CD4-positive, alpha-beta memory T cell (primary cell): ENCODE measurements at regions not wholly inside any gene's neighbourhood (a gene's known extent, or its start where the extent isn't known, plus 50 kb on each side); places are given as distances from the start of the nearest gene placed in this dataset.
"Not testable (repeated sequence)": the region's sequence is repeated elsewhere in the genome, so short reads cannot be mapped to it uniquely, and the experiment has no call there.

Experiments used
- CTCF ChIA-PET: fragments of 350-600 bp; sonication (Branson Sonifier 250); formaldehyde crosslinking; loops from one replicate; lab custom pipeline; 2021; ENCODE audit warnings: inconsistent platforms; ENCODE audit not compliant: partially characterized antibody; lab: Charles Lee
- POLR2A ChIA-PET: fragments of 350-600 bp; sonication (Branson Sonifier 250); formaldehyde crosslinking; loops from one replicate; lab custom pipeline; 2021; ENCODE audit not compliant: partially characterized antibody; lab: Charles Lee
- DNase-seq, 5 donors: peaks; one replicate each; pipeline versions ENCODE4 v3.0.0 to v3.0.0-alpha.2; 2020 to 2022; ENCODE audit warnings: mixed read lengths in 1 of 5
- H3K27ac ChIP-seq: one replicate; pipeline ENCODE4 v1.7.0; 2013; ENCODE audit warnings: low read depth, low read length
- H3K27me3 ChIP-seq: 2 replicates; pipeline ENCODE4 v1.7.0; 2013; ENCODE audit warnings: mild to moderate bottlenecking, low read length, moderate library complexity; ENCODE audit not compliant: insufficient read depth
- H3K36me3 ChIP-seq: 2 replicates; pipeline ENCODE4 v1.7.0; 2013; ENCODE audit warnings: mild to moderate bottlenecking, low read length, moderate library complexity; ENCODE audit not compliant: insufficient read depth
- H3K4me1 ChIP-seq: 2 replicates; pipeline ENCODE4 v1.7.0; 2013; ENCODE audit warnings: mild to moderate bottlenecking, low read length, moderate library complexity; ENCODE audit not compliant: insufficient read depth
- H3K4me3 ChIP-seq, 2 donors: one replicate each; pipeline ENCODE4 v1.7.0; 2013; ENCODE audit warnings: low read length in 2 of 2, mild to moderate bottlenecking in 1 of 2
- H3K9me3 ChIP-seq, 2 donors: one replicate each; pipeline ENCODE4 v1.7.0; 2013; ENCODE audit warnings: low read length in 2 of 2, control low read depth in 1 of 2; ENCODE audit not compliant: control insufficient read depth in 1 of 2
- H3K27ac Mint-ChIP-seq, 7 donors: one replicate each; pipeline ENCODE4 v1.8.0; 2020 to 2021; ENCODE audit warnings: mixed read lengths in 7 of 7, mild to moderate bottlenecking in 6 of 7, inconsistent platforms in 3 of 7, moderate library complexity in 3 of 7
- H3K27me3 Mint-ChIP-seq, 2 donors: one replicate each; pipeline ENCODE4 v1.8.0; 2020 to 2021; ENCODE audit warnings: mixed read lengths in 2 of 2
- H3K36me3 Mint-ChIP-seq, 2 donors: one replicate each; pipeline ENCODE4 v1.8.0; 2020 to 2021; ENCODE audit warnings: mixed read lengths in 2 of 2, inconsistent platforms in 1 of 2, mild to moderate bottlenecking in 1 of 2
- H3K4me1 Mint-ChIP-seq, 4 donors: one replicate each; pipeline ENCODE4 v1.8.0; 2020 to 2021; ENCODE audit warnings: mixed read lengths in 4 of 4, mild to moderate bottlenecking in 1 of 4
- H3K4me3 Mint-ChIP-seq, 8 donors: one replicate each; pipeline ENCODE4 v1.8.0; 2020 to 2021; ENCODE audit warnings: mixed read lengths in 8 of 8, mild to moderate bottlenecking in 7 of 8, moderate library complexity in 6 of 8, inconsistent platforms in 3 of 8
- H3K9me3 Mint-ChIP-seq, 8 donors: one replicate each; pipeline ENCODE4 v1.8.0; 2020 to 2021; ENCODE audit warnings: mixed read lengths in 8 of 8, mild to moderate bottlenecking in 5 of 8, inconsistent platforms in 3 of 8, moderate library complexity in 1 of 8
- intact Hi-C: fragments of 100-400 bp; cut with micrococcal nuclease; formaldehyde crosslinking; loops from one replicate; pipeline ENCODE4 v1.15.1; 2023

GRCh38 chr7:138397071-138397433 lies 63.0 kb upstream of the TRIM24 start:
- H3K4me3 Mint-ChIP-seq, CTCF ChIA-PET, DNase-seq, H3K4me1 Mint-ChIP-seq, POLR2A ChIA-PET, H3K27ac Mint-ChIP-seq, H3K36me3 ChIP-seq, intact Hi-C loops, H3K27ac ChIP-seq, H3K27me3 Mint-ChIP-seq, H3K9me3 Mint-ChIP-seq, H3K36me3 Mint-ChIP-seq, H3K9me3 ChIP-seq, H3K27me3 ChIP-seq, H3K4me1 ChIP-seq, H3K4me3 ChIP-seq: not testable (repeated sequence)

- no peak overlapping the region for H3K27ac Mint-ChIP-seq
- peaks cover 0 to 1% (median 0%) of the 10 kb centered on the region in 8 donors for H3K9me3 Mint-ChIP-seq
- Histone ChIP-seq H3K4me1 (no peaks in the 10 kb centered on the region), H3K27ac (no peak overlapping the region), H3K4me3 (no peak overlapping the region), H3K9me3 (no peaks in the 10 kb centered on the region), H3K36me3 (no peaks in the 10 kb centered on the region), H3K27me3 (no peaks in the 10 kb centered on the region)
- no peak for DNase-seq
- no peaks in the 10 kb centered on the region for H3K4me1 Mint-ChIP-seq
- no peak overlapping the region for H3K4me3 Mint-ChIP-seq
- H3K27me3 Mint-ChIP-seq: no peaks in the 10 kb centered on the region
- no peaks in the 10 kb centered on the region for H3K36me3 Mint-ChIP-seq
- ChIA-PET POLR2A (no interaction called here), CTCF (no interaction called here)
- intact Hi-C loops: no loop called here
Measured at GRCh38 chr7:138398857-138399256, 61.2 kb upstream of the TRIM24 start.

GRCh38 chr7:138400400-138400886 lies 59.6 kb upstream of the TRIM24 start:
- H3K4me3 ChIP-seq: no peak overlapping the region
- CTCF ChIA-PET: no interaction called here
- no peak overlapping the region for H3K4me3 Mint-ChIP-seq
- no peaks in the 10 kb centered on the region for H3K36me3 Mint-ChIP-seq
- POLR2A ChIA-PET: no interaction called here
- no peaks in the 10 kb centered on the region for H3K27me3 ChIP-seq
- no peaks in the 10 kb centered on the region for H3K4me1 ChIP-seq
- no peaks in the 10 kb centered on the region for H3K4me1 Mint-ChIP-seq
- intact Hi-C loops: no loop called here
- H3K27ac ChIP-seq: no peak overlapping the region
- peaks cover 0 to 1% (median 0%) of the 10 kb centered on the region in 8 donors for H3K9me3 Mint-ChIP-seq
- H3K27ac Mint-ChIP-seq: no peak overlapping the region
- DNase-seq: no peak
- no peaks in the 10 kb centered on the region for H3K36me3 ChIP-seq
- no peaks in the 10 kb centered on the region for H3K27me3 Mint-ChIP-seq
- H3K9me3 ChIP-seq: no peaks in the 10 kb centered on the region

DNA sequence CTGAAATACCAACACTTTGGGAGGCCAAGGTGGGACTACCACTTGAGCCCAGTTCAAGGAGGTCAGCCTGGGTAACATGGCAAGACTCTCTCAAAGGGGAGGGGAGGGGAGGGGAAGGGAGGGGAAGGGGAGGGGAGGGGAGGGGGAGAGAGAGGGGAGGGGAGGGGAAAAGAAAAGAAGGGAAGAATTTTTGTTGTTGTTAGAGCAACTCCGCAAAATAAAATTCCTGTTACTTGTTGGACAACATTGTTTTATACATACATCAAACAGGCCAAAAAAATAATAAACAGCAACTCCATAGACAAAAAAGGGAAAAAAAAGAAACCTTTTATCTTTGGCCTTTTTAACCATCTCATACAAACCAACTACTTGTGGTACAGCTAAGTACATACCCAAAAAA lies 57.3 kb upstream of the TRIM24 start:
- no peak overlapping the region for H3K27ac ChIP-seq
- no peak overlapping the region for H3K4me3 ChIP-seq
- no peaks in the 10 kb centered on the region for H3K27me3 ChIP-seq
- H3K4me3 Mint-ChIP-seq: no peak overlapping the region
- DNase-seq: no peak
- ChIA-PET POLR2A (no interaction called here), CTCF (no interaction called here)
- H3K9me3 ChIP-seq: no peaks in the 10 kb centered on the region
- H3K9me3 Mint-ChIP-seq: peaks cover 0 to 1% (median 0%) of the 10 kb centered on the region in 8 donors
- H3K36me3 ChIP-seq: no peaks in the 10 kb centered on the region
- no peak overlapping the region for H3K27ac Mint-ChIP-seq
- no peaks in the 10 kb centered on the region for H3K36me3 Mint-ChIP-seq
- H3K27me3 Mint-ChIP-seq: no peaks in the 10 kb centered on the region
- intact Hi-C loops: no loop called here
- peaks cover 0 to under 1% (median 0%) of the 10 kb centered on the region in 4 donors for H3K4me1 Mint-ChIP-seq
- no peaks in the 10 kb centered on the region for H3K4me1 ChIP-seq

- ChIA-PET CTCF (no interaction called here), POLR2A (interaction anchor here (0.6 kb wide), 1 partner anchor 800 kb away, joined by 3 read pairs; no protein-coding TSS in a partner anchor)
- no peaks in the 10 kb centered on the region for H3K36me3 ChIP-seq
- H3K4me1 ChIP-seq: no peaks in the 10 kb centered on the region
- H3K4me3 Mint-ChIP-seq: no peak overlapping the region
- no peak overlapping the region for H3K4me3 ChIP-seq
- no peaks in the 10 kb centered on the region for H3K9me3 ChIP-seq
- peaks cover 0 to 1% (median 0%) of the 10 kb centered on the region in 4 donors for H3K4me1 Mint-ChIP-seq
- H3K27ac Mint-ChIP-seq: no peak overlapping the region
- no peak overlapping the region for H3K27ac ChIP-seq
- intact Hi-C loops: no loop called here
- no peaks in the 10 kb centered on the region for H3K27me3 ChIP-seq
- no peaks in the 10 kb centered on the region for H3K36me3 Mint-ChIP-seq
- no peaks in the 10 kb centered on the region for H3K9me3 Mint-ChIP-seq
- H3K27me3 Mint-ChIP-seq: no peaks in the 10 kb centered on the region
- DNase-seq: no peak
Measured at GRCh38 chr7:138405496-138405895, 54.6 kb upstream of the TRIM24 start.

- H3K27me3 ChIP-seq: no peaks in the 10 kb centered on the region
- ChIA-PET POLR2A (no interaction called here), CTCF (no interaction called here)
- intact Hi-C loops: no loop called here
- Mint-ChIP-seq H3K9me3 (no peaks in the 10 kb centered on the region), H3K27ac (no peak overlapping the region), H3K4me1 (peaks cover 0 to 1% (median 0%) of the 10 kb centered on the region in 4 donors), H3K4me3 (no peak overlapping the region), H3K36me3 (no peaks in the 10 kb centered on the region), H3K27me3 (no peaks in the 10 kb centered on the region)
- no peaks in the 10 kb centered on the region for H3K4me1 ChIP-seq
- DNase-seq: no peak
- H3K36me3 ChIP-seq: no peaks in the 10 kb centered on the region
- no peak overlapping the region for H3K4me3 ChIP-seq
- no peaks in the 10 kb centered on the region for H3K9me3 ChIP-seq
- H3K27ac ChIP-seq: no peak overlapping the region
Measured at GRCh38 chr7:138407792-138408191, 52.3 kb upstream of the TRIM24 start.
